ENCODE measurements at regions not wholly inside any gene's neighbourhood (a gene's known extent, or its start where the extent isn't known, plus 50 kb on each side); places are given as distances from the start of the nearest gene placed in this dataset.

GRCh38 chr10:109676703-109677102 lies 246.6 kb downstream of the XPNPEP1 start:
- BruUV-seq (replicated peaks) = no TSS peak

GRCh38 chr10:109668703-109669102 lies 254.6 kb downstream of the XPNPEP1 start:
- Histone ChIP-seq H3K79me2 (ENCODE audit: insufficient read depth, low read depth, low read length) (no peaks in the 10 kb centered on the region), H4K20me1 (ENCODE audit: insufficient read depth, low read length) (no peaks in the 10 kb centered on the region), H3K4me3 (ENCODE audit: low read depth, low read length, poor library complexity, severe bottlenecking) (no peak overlapping the region), H3K4me1 (ENCODE audit: insufficient read depth, low read length, poor library complexity, severe bottlenecking) (no peaks in the 10 kb centered on the region), H3K27ac (ENCODE audit: low read depth, low read length, poor library complexity, severe bottlenecking) (no peak overlapping the region), H3K4me2 (ENCODE audit: low read length) (no peak overlapping the region), H3K9me3 (ENCODE audit: low read length) (no peaks in the 10 kb centered on the region), H3K9me2 (ENCODE audit: insufficient read depth, low read length) (0 out of 2 replicates have a peak, but pooled peaks cover 4% of the 10 kb centered on the region), H3K36me3 (ENCODE audit: insufficient read depth, low read length) (no peaks in the 10 kb centered on the region), H2AFZ (ENCODE audit: low read length) (no peak overlapping the region)
- TF ChIP-seq CTCF (conservative IDR thresholded peaks at IDR 0.05; ENCODE audit: low read length) (no peak), EZH2phosphoT487 (IDR thresholded peaks at IDR 0.05; ENCODE audit: borderline replicate concordance, low read depth, low read length) (no peak)
- BruUV-seq (replicated peaks) = no TSS peak
- intact Hi-C loops (cut with micrococcal nuclease; ENCODE audit: unreplicated experiment) = no loop called here
- CTCF ChIA-PET (ENCODE audit: unreplicated experiment) = no interaction called here
- DNase-seq (ENCODE audit: low spot score) = no peak
- POLR2A ChIA-PET = no interaction called here

More at GRCh38 chr10:109676703-109677102, 246.6 kb downstream of the XPNPEP1 start:
- intact Hi-C loops (cut with micrococcal nuclease; ENCODE audit: unreplicated experiment) = no loop called here
- TF ChIP-seq EZH2phosphoT487 (IDR thresholded peaks at IDR 0.05; ENCODE audit: borderline replicate concordance, low read depth, low read length) = no peak
- TF ChIP-seq CTCF (conservative IDR thresholded peaks at IDR 0.05; ENCODE audit: low read length) = no peak
- ChIA-PET CTCF (ENCODE audit: unreplicated experiment) (no interaction called here), POLR2A (no interaction called here)
- Histone ChIP-seq H2AFZ (ENCODE audit: low read length) (no peak overlapping the region), H3K9me3 (ENCODE audit: low read length) (no peaks in the 10 kb centered on the region), H3K36me3 (ENCODE audit: insufficient read depth, low read length) (no peaks in the 10 kb centered on the region), H3K4me3 (ENCODE audit: low read depth, low read length, poor library complexity, severe bottlenecking) (no peak overlapping the region), H3K4me2 (ENCODE audit: low read length) (no peak overlapping the region), H3K27ac (ENCODE audit: low read depth, low read length, poor library complexity, severe bottlenecking) (no peak overlapping the region), H3K4me1 (ENCODE audit: insufficient read depth, low read length, poor library complexity, severe bottlenecking) (no peaks in the 10 kb centered on the region), H4K20me1 (ENCODE audit: insufficient read depth, low read length) (no peaks in the 10 kb centered on the region), H3K79me2 (ENCODE audit: insufficient read depth, low read depth, low read length) (no peaks in the 10 kb centered on the region), H3K9me2 (ENCODE audit: insufficient read depth, low read length) (no peaks in the 10 kb centered on the region)
- no peak for DNase-seq (ENCODE audit: low spot score)

- DNase-seq (ENCODE audit: low spot score) = no peak
- H3K9me3 ChIP-seq (ENCODE audit: low read length) = no peaks in the 10 kb centered on the region
- H4K20me1 ChIP-seq (ENCODE audit: insufficient read depth, low read length) = no peaks in the 10 kb centered on the region
- H2AFZ ChIP-seq (ENCODE audit: low read length) = no peak overlapping the region
- no peak overlapping the region for H3K4me3 ChIP-seq (ENCODE audit: low read depth, low read length, poor library complexity, severe bottlenecking)
- BruUV-seq (replicated peaks) = no TSS peak
- H3K27ac ChIP-seq (ENCODE audit: low read depth, low read length, poor library complexity, severe bottlenecking) = no peak overlapping the region
- CTCF ChIA-PET (ENCODE audit: unreplicated experiment) = no interaction called here
- POLR2A ChIA-PET = no interaction called here
- no peaks in the 10 kb centered on the region for H3K36me3 ChIP-seq (ENCODE audit: insufficient read depth, low read length)
- 0 out of 2 replicates have a peak, but pooled peaks cover 4% of the 10 kb centered on the region for H3K9me2 ChIP-seq (ENCODE audit: insufficient read depth, low read length)
- H3K79me2 ChIP-seq (ENCODE audit: insufficient read depth, low read depth, low read length) = no peaks in the 10 kb centered on the region
- no peaks in the 10 kb centered on the region for H3K4me1 ChIP-seq (ENCODE audit: insufficient read depth, low read length, poor library complexity, severe bottlenecking)
- TF ChIP-seq EZH2phosphoT487 (IDR thresholded peaks at IDR 0.05; ENCODE audit: borderline replicate concordance, low read depth, low read length) = no peak
- TF ChIP-seq CTCF (conservative IDR thresholded peaks at IDR 0.05; ENCODE audit: low read length) = no peak
- intact Hi-C loops (cut with micrococcal nuclease; ENCODE audit: unreplicated experiment) = no loop called here
- no peak overlapping the region for H3K4me2 ChIP-seq (ENCODE audit: low read length)
Observed at GRCh38 chr10:109668154-109668665, 255.1 kb downstream of the XPNPEP1 start.

Data from OCI-LY7 (cell line).